Mesenteric fat pad (tissue), 1 donor: ENCODE measurements at regions not wholly inside any gene's neighbourhood (a gene's known extent, or its start where the extent isn't known, plus 50 kb on each side); places are given as distances from the start of the nearest gene placed in this dataset.
"Not testable (repeated sequence)": the region's sequence is repeated elsewhere in the genome, so short reads cannot be mapped to it uniquely, and the experiment has no call there.

Experiments
- DNase-seq: peaks from one replicate; pipeline ENCODE4 v3.0.0-alpha.2; 2020; ENCODE audit warnings: low spot score
- donor health status: DM: yes; HTN: yes; CAD: no.

DNA sequence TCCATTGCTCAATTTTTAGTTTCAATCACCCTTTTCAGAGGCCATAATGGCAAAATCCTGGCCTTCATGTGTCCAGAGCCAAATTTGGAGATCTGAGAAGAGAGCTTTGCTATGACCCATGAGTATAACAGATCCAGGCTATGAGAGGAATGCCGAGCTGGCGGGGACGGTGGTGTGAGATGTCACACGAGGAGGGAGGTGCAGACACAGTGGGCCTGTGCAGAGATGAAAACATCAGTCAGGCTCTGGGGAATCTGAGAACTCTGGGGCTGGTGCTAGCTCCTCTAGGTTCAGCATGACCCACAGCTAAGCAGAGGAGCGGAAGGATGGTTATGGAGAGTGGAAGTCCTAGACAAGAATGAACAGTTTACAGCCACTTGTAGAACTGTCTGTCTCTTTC lies 398.3 kb upstream of the ATP10A start:
- DNase-seq, result no peak

GRCh38 chr15:26260517-26261133 lies 397.5 kb upstream of the ATP10A start:
- no peak for DNase-seq

DNA sequence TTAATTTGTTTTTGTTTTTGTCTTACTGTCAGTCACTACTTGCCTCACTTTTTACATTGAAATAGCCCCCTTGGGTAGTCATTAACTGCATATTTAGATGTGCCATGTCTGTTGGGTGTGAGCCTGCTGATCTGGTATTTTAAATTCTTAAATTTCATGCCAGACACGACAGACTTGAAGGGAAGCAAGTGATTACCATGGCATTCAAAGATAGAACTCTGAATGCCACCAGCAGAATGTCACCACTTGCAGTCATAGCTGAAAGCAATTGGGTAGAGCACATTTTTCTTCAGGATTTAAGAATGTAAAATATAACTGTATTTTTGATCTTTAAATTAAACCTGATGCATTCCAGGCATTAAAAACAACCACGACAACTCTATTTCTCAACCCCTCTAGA lies 396.5 kb upstream of the ATP10A start:
- no peak for DNase-seq

DNA sequence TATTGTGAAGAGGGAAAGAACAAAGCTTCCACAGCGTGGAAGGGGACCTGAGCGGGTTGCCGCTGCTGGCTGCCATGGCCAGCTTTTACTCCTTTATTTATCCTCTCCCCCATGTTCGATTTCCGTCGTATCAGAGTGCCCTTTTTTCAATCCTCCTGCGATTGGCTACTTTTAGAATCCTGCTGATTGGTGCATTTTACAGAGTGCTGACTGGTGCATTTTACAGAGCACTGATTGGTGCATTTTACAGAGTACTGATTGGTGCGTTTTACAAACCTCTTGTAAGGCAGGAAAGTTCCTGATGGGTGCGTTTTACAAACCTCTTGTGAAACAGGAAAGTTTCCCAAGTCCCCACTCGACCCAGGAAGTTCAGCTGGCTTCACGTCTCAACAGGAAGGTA lies 381.7 kb upstream of the ATP10A start:
- DNase-seq, result not testable (repeated sequence)

GRCh38 chr15:26243382-26243781 lies 380.3 kb upstream of the ATP10A start:
- no peak for DNase-seq

DNA sequence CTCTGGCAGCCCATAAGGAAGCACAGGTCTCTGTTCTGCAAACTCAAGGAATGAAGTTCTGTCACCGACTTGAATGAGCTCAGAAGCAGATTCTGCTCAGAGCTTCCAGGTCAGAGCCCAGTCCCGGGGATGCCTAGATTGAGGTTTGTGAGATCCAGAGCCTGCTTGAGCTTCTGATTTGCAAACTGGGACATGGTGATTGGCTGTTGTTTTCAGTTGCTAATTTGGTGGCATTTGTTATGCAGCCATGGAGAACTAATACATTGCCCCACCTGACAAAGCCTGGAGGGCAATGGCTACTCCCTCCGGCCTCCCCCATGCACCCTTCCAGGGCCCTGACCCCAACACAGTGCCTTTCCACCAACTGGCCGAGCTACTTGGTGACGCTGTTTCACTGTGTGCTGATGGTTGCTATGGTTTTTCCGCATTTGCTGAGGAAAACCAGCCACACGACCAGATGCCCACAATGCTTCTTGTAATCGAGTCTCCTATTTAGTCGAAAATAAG lies 379.5 kb upstream of the ATP10A start:
- DNase-seq, result peak; percentile 47

DNA sequence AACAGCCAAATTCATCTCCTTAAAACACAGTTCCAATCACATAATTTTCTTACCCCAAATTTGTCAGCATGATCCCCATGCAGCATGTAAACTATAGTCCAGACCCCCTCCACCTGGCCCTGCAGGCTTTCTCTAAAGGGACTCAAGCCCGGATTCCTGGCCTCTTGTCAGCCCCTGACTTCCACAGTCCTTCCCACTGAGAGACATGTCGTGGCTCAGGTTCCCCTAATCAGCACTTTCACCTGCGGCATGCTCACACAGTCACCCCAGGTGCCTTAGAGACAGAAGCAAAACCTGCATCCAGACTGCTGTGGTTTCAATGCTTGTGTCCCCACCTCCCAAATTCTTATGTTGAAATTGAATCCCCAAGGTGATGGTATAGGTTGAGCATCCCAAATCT lies 372.7 kb upstream of the ATP10A start:
- no peak for DNase-seq

DNA sequence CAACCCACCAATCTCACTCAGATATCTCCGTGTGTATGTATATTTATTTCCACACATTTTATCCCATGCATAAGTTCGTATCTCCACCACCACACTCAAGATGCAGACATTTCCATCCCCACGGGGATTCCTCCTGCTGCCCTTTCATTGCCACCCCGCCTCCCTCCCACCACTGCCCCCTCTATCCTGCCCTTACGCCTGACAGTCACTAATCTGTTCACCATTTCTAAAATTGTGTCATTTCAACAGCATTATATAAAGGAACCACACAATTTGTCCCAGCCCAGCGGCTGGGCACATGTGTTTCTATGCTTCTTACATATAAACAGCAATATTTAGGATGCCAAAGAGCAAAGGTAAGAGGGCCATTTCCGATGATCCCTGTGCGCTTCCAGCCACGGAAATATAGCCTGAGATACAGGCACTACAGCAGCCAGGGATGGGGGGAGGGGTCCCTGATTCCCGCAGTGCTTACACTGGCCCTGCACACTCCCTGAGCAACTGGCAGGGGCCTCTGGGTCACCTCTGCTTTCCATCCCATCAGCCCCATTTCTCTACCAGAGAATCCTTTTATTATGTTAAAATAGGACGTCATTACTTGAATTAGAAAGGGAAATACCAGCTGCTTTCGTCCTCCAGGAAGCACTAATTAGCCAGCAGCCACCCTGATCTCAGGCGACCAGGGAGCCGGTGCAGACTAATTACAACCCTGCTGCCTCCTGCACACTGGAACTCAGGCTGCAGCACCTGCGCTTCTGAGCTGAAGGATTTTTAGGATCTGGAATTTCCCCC lies 372.0 kb upstream of the ATP10A start:
- no peak for DNase-seq

DNA sequence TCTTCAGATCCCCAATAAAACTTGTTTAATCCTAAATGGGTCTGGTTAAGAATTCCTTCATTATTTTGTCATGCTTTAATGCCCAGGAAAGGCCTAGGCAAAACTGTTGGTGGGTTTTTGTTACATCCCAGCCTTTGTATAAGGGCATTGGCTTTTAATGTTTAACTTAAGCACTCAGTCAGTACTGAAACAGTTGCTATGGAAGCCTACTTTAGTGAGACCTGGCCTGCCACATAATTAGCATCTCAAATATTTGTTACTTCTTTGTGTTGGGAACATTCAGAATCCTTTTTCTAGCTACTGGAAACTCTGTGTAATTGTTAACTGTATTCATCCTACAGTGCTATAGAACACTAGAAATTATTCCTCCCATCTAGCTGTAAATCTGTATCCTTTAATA lies 369.6 kb upstream of the ATP10A start:
- DNase-seq, result no peak

GRCh38 chr15:26231096-26231495 lies 368.0 kb upstream of the ATP10A start:
- no peak for DNase-seq

GRCh38 chr15:26224266-26224665 lies 361.1 kb upstream of the ATP10A start:
- no peak for DNase-seq

GRCh38 chr15:26223720-26224119 lies 360.6 kb upstream of the ATP10A start:
- DNase-seq, result no peak

GRCh38 chr15:26222781-26223180 lies 359.7 kb upstream of the ATP10A start:
- no peak for DNase-seq

DNA sequence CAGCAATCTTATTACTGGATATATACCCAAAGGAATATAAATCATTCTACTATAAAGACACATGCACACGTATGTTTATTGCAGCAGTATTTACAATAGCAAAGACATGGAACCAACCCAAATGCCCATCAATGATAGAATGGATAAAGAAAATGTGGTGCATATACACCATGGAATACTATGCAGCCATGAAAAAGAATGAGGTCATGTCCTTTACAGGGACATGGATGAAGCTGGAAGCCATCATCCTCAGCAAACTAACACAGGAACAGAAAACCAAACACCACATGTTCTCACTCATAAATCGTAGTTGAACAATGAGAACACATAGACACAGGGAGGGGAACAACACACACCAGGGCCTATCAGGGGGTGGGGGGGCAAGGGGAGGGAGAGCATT lies 353.9 kb upstream of the ATP10A start:
- not testable (repeated sequence) for DNase-seq

DNA sequence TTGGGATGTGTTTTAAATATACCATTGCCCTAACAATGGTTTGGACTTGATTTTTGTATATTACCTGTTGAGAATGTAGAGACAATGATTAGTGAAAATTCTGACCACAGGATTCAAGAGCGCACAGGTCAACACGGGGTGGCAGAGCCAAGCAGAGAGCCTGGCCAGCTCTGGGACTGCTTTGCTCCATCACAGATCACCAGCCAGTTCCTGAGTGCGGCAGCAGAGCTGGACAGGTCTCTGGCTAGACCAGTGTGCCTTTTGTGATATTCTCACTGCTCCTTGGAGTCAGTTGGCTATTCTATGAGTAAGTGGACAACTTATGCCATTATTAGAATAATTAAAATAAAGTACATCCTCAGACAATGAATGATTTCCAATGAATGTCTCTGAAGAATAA lies 351.2 kb upstream of the ATP10A start:
- DNase-seq, result no peak

DNA sequence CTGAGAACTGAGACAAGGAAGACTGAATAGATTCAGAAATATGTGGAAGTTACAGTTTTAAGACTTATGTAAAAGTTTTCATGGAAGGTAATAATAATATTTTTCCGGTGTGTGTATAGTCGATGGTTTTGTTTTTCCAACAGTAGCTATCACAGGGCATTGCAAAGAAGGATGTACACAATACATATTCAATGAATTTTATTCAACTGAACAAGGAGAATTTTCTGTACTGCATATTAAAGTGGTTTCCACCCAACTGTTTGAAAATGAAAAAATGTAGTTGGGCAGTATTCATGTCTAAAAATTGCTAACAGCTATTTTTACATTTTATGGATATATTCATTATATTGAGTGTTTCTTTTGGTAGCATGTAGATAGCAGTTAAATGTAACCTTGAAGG lies 350.3 kb upstream of the ATP10A start:
- DNase-seq, result no peak

GRCh38 chr15:26212109-26212508 lies 349.0 kb upstream of the ATP10A start:
- no peak for DNase-seq

- DNase-seq, result no peak
Measured at GRCh38 chr15:26210980-26211379, 347.9 kb upstream of the ATP10A start.

DNA sequence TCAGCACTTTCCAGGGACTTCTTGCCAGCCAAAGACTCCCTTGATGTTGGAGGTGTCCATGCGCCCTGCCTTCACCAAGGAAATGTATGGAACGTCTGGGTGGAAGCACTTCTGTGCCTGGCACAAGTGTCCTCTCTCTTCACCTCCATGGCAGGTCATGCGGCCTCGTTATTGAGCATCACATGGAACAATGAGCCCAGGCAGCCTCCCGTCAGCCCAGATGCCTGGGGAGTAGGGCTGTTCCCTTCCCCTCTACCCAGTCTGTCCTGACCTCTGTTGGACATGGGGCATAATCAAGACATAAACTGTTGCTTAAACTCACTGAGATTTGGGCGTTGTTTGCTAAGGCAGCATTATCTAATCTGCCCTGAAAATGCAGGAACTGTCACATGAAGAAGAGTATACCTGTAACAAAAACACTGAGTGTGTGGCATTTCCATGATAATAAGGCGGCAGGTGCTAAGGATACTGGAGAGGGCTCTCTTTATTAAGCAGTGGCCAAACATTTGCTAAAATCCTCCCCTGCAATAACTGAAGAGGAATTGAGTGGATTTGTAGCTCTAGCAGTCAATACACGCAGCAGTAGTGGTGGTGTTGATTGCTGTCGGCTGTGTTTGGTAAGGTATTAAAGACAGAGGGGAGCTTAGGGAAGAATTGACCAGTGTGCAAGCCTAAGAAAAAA lies 338.2 kb upstream of the ATP10A start:
- DNase-seq, result no peak

- no peak for DNase-seq
Measured at GRCh38 chr15:26200427-26200826, 337.3 kb upstream of the ATP10A start.

GRCh38 chr15:26197719-26198118 lies 334.6 kb upstream of the ATP10A start:
- no peak for DNase-seq

GRCh38 chr15:26197060-26197459 lies 333.9 kb upstream of the ATP10A start:
- no peak for DNase-seq
